ENCODE measurements at regions not wholly inside any gene's neighbourhood (a gene's known extent, or its start where the extent isn't known, plus 50 kb on each side); places are given as distances from the start of the nearest gene placed in this dataset.

- no peak for TF ChIP-seq TCF7L2 (IDR thresholded peaks at IDR 0.05; ENCODE audit: low read depth, low read length)
- TF ChIP-seq FOXK2 (IDR thresholded peaks at IDR 0.05) = no peak
- TF ChIP-seq ZBTB26 (CRISPR knock-in tag; IDR thresholded peaks at IDR 0.05; ENCODE audit: borderline replicate concordance) = no peak
- TF ChIP-seq HMGXB4 (CRISPR knock-in tag; IDR thresholded peaks at IDR 0.05; ENCODE audit: borderline replicate concordance in 1 of 2, low read depth in 1 of 2) = no peak
- no peak for TF ChIP-seq HIC2 (CRISPR knock-in tag; IDR thresholded peaks at IDR 0.05; ENCODE audit: low read depth)
- no peak for TF ChIP-seq BHLHE40 (IDR thresholded peaks at IDR 0.05; ENCODE audit: low read length)
- TF ChIP-seq MYC (CRISPR knock-in tag; IDR thresholded peaks at IDR 0.05; ENCODE audit: borderline replicate concordance) = no peak
- no peak for TF ChIP-seq CREM (IDR thresholded peaks at IDR 0.05)
- TF ChIP-seq CREM (CRISPR knock-in tag; IDR thresholded peaks at IDR 0.05) = no peak
These were observed 417.9 kb downstream of the CDH7 start for GRCh38 chr18:66168685-66169235.
